KMS-11 (cell line): ENCODE measurements at regions not wholly inside any gene's neighbourhood (a gene's known extent, or its start where the extent isn't known, plus 50 kb on each side); places are given as distances from the start of the nearest gene placed in this dataset.

Experiments
- H2AFZ ChIP-seq: fragments of 200-600 bp; sonication (generic); 2 replicates; pipeline ENCODE4 v1.6.1; 2016; ENCODE audit warnings: antibody characterized with exemption, mixed run types, low read depth
- H3K27ac ChIP-seq: fragments of 200-600 bp; sonication (generic); 2 replicates; pipeline ENCODE4 v1.6.1; 2016; ENCODE audit warnings: mild to moderate bottlenecking, mixed run types
- H3K27me3 ChIP-seq: fragments of 200-600 bp; sonication (generic); 2 replicates; pipeline ENCODE4 v1.6.1; 2017; ENCODE audit warnings: mild to moderate bottlenecking, low read depth, mixed run types, moderate library complexity; ENCODE audit not compliant: insufficient read depth
- H3K36me3 ChIP-seq: fragments of 200-600 bp; sonication (generic); 2 replicates; pipeline ENCODE4 v1.6.1; 2017; ENCODE audit warnings: mild to moderate bottlenecking, mixed run types; ENCODE audit not compliant: insufficient read depth
- H3K4me1 ChIP-seq: fragments of 200-600 bp; sonication (generic); 2 replicates; pipeline ENCODE4 v1.6.1; 2016; ENCODE audit warnings: mild to moderate bottlenecking, low read depth, mixed run types; ENCODE audit not compliant: poor library complexity, severe bottlenecking
- H3K4me2 ChIP-seq: fragments of 200-600 bp; sonication (generic); 2 replicates; pipeline ENCODE4 v1.7.0; 2016; ENCODE audit warnings: mild to moderate bottlenecking, mixed run types
- H3K4me3 ChIP-seq: fragments of 200-600 bp; sonication (generic); IDR thresholded peaks from 2 replicates; pipeline ENCODE4 v1.6.1; 2017; ENCODE audit warnings: low read depth, low read length, mixed read lengths; ENCODE audit not compliant: insufficient read depth
- H3K79me2 ChIP-seq: fragments of 200-600 bp; sonication (generic); 2 replicates; pipeline ENCODE4 v1.6.1; 2016; ENCODE audit warnings: low read depth, mixed run types; ENCODE audit not compliant: insufficient read depth
- H3K9ac ChIP-seq: fragments of 200-600 bp; sonication (generic); 2 replicates; pipeline ENCODE4 v1.6.1; 2016; ENCODE audit warnings: mild to moderate bottlenecking, mixed run types
- H4K20me1 ChIP-seq: fragments of 200-600 bp; sonication (generic); 2 replicates; pipeline ENCODE4 v1.6.1; 2016; ENCODE audit warnings: mild to moderate bottlenecking, mixed run types; ENCODE audit not compliant: insufficient read depth
- CTCF ChIP-seq: fragments of 200-600 bp; sonication (generic); conservative IDR thresholded peaks from 2 replicates; pipeline ENCODE4 v1.6.1; 2017; ENCODE audit warnings: low read depth, mild to moderate bottlenecking, antibody characterized with exemption, low read length, moderate library complexity, mixed read lengths

GRCh38 chr9:21689854-21690253, 112.6 kb upstream of the MTAP start:
- Histone ChIP-seq H4K20me1 (no peaks in the 10 kb centered on the region), H2AFZ (no peak overlapping the region), H3K36me3 (no peaks in the 10 kb centered on the region), H3K4me2 (no peak overlapping the region), H3K4me3 (no peak overlapping the region), H3K27ac (no peak overlapping the region), H3K4me1 (no peaks in the 10 kb centered on the region), H3K9ac (no peak overlapping the region), H3K27me3 (no peaks in the 10 kb centered on the region), H3K79me2 (no peaks in the 10 kb centered on the region)
- TF ChIP-seq CTCF: no peak

- TF ChIP-seq CTCF: no peak
- Histone ChIP-seq H2AFZ (no peak overlapping the region), H3K27ac (no peak overlapping the region), H3K27me3 (no peaks in the 10 kb centered on the region), H3K4me2 (no peak overlapping the region), H3K4me3 (no peak overlapping the region), H3K79me2 (no peaks in the 10 kb centered on the region), H3K9ac (no peak overlapping the region), H4K20me1 (no peaks in the 10 kb centered on the region), H3K36me3 (no peaks in the 10 kb centered on the region), H3K4me1 (no peaks in the 10 kb centered on the region)
These were observed 111.9 kb upstream of the MTAP start for GRCh38 chr9:21690561-21690960.

- Histone ChIP-seq H2AFZ (no peak overlapping the region), H3K36me3 (no peaks in the 10 kb centered on the region), H3K4me1 (no peaks in the 10 kb centered on the region), H4K20me1 (no peaks in the 10 kb centered on the region), H3K79me2 (no peaks in the 10 kb centered on the region), H3K4me3 (no peak overlapping the region), H3K27ac (no peak overlapping the region), H3K27me3 (no peaks in the 10 kb centered on the region), H3K4me2 (no peak overlapping the region), H3K9ac (no peak overlapping the region)
- TF ChIP-seq CTCF: no peak
These were observed 110.0 kb upstream of the MTAP start for GRCh38 chr9:21692390-21692789.

- no peak overlapping the region for H3K9ac ChIP-seq
- H3K36me3 ChIP-seq: no peaks in the 10 kb centered on the region
- H3K4me2 ChIP-seq: no peak overlapping the region
- H3K79me2 ChIP-seq: no peaks in the 10 kb centered on the region
- no peak overlapping the region for H3K27ac ChIP-seq
- H4K20me1 ChIP-seq: no peaks in the 10 kb centered on the region
- H3K4me1 ChIP-seq: no peaks in the 10 kb centered on the region
- no peaks in the 10 kb centered on the region for H3K27me3 ChIP-seq
- H2AFZ ChIP-seq: no peak overlapping the region
- TF ChIP-seq CTCF: no peak
- no peak overlapping the region for H3K4me3 ChIP-seq
These were observed 108.0 kb upstream of the MTAP start for GRCh38 chr9:21694424-21694823.

GRCh38 chr9:21695443-21695842, 107.0 kb upstream of the MTAP start:
- Histone ChIP-seq H3K9ac (no peak overlapping the region), H2AFZ (no peak overlapping the region), H3K27me3 (no peaks in the 10 kb centered on the region), H3K36me3 (no peaks in the 10 kb centered on the region), H3K4me2 (no peak overlapping the region), H3K4me1 (no peaks in the 10 kb centered on the region), H3K4me3 (no peak overlapping the region), H3K79me2 (no peaks in the 10 kb centered on the region), H3K27ac (no peak overlapping the region), H4K20me1 (no peaks in the 10 kb centered on the region)
- no peak for TF ChIP-seq CTCF
